HUDEP-2 (cell line): ENCODE measurements at regions not wholly inside any gene's neighbourhood (a gene's known extent, or its start where the extent isn't known, plus 50 kb on each side); places are given as distances from the start of the nearest gene placed in this dataset.
"Not testable (repeated sequence)": the region's sequence is repeated elsewhere in the genome, so short reads cannot be mapped to it uniquely, and the experiment has no call there.

Experiments
- DNase-seq, 76 experiments: peaks; one replicate each; lab custom pipeline; 2025; ENCODE audit not compliant: unreplicated experiment in 76 of 76; lab: John Stamatoyannopoulos, UW

GRCh38 chr6:126664271-126664670 is 324.4 kb downstream of the CENPW start:
- DNase-seq, result no peak

GRCh38 chr6:126665551-126665950 is 325.6 kb downstream of the CENPW start:
- no peak for DNase-seq

- DNase-seq, result no peak
These were observed 327.2 kb downstream of the CENPW start for GRCh38 chr6:126667071-126667470.

GRCh38 chr6:126667728-126668127 is 327.8 kb downstream of the CENPW start:
- no peak for DNase-seq

- no peak for DNase-seq
These were observed 332.7 kb downstream of the CENPW start for GRCh38 chr6:126672649-126673048.

- not testable (repeated sequence) for DNase-seq
These were observed 333.8 kb downstream of the CENPW start for GRCh38 chr6:126673749-126674148.

GRCh38 chr6:126682440-126682839 is 342.5 kb downstream of the CENPW start:
- no peak for DNase-seq

GRCh38 chr6:126685182-126685581 is 345.3 kb downstream of the CENPW start:
- no peak for DNase-seq

GRCh38 chr6:126696921-126697693 is 357.2 kb downstream of the CENPW start:
- no peak for DNase-seq

GRCh38 chr6:126698732-126699240 is 358.9 kb downstream of the CENPW start:
- no peak for DNase-seq

GRCh38 chr6:126701676-126702560 is 362.0 kb downstream of the CENPW start:
- DNase-seq, result no peak

- no peak for DNase-seq
These were observed 376.1 kb downstream of the CENPW start for GRCh38 chr6:126716032-126716431.

- DNase-seq, result no peak
These were observed 377.1 kb downstream of the CENPW start for GRCh38 chr6:126716826-126717509.

GRCh38 chr6:126718600-126719327 is 378.8 kb downstream of the CENPW start:
- no peak for DNase-seq

- no peak for DNase-seq
These were observed 380.4 kb downstream of the CENPW start for GRCh38 chr6:126720304-126720703.

- DNase-seq, result no peak
These were observed 381.8 kb downstream of the CENPW start for GRCh38 chr6:126721581-126722160.

GRCh38 chr6:126722411-126722810 is 382.5 kb downstream of the CENPW start:
- no peak for DNase-seq

- DNase-seq, result no peak
These were observed 383.7 kb downstream of the CENPW start for GRCh38 chr6:126723541-126724170.

- no peak for DNase-seq
These were observed 384.9 kb downstream of the CENPW start for GRCh38 chr6:126724821-126725220.

GRCh38 chr6:126726454-126726853 is 386.5 kb downstream of the CENPW start:
- DNase-seq, result not testable (repeated sequence)
